ENCODE measurements at regions not wholly inside any gene's neighbourhood (a gene's known extent, or its start where the extent isn't known, plus 50 kb on each side); places are given as distances from the start of the nearest gene placed in this dataset.

DNA sequence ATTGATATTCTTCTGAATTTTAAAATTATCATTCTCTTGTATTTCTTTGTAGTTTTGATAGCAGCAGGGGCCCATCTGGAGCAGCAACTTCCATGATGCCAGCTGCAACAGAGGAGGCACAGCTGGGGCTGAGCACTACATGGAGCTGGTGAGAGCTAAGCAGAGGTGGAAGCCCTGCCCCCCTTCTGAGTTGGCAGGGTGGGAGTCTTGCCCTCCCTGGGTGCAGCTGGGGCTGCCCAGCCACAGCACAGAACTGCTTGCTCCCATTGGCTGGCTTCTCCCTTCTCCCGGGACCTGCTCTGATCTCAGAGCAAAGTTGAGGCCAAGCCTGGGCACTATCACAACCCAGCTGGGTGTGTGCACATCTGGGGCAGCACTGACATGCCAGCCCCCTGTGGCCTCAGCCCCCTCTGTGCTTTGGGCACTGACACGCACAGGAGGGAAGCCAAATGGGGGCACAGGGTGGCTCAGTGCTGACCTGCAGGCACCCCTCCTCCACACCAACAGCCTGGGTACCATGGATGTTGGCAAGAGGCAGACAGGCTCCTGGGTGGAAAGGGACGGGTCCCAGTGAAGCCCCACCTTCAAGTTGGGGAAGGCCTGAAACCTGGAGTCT lies 69.1 kb upstream of the EYA4 start:
- no peak for TF ChIP-seq POLR2AphosphoS5 (IDR thresholded peaks at IDR 0.05; ENCODE audit: low read depth, low read length)
- TF ChIP-seq, protein P1, sequence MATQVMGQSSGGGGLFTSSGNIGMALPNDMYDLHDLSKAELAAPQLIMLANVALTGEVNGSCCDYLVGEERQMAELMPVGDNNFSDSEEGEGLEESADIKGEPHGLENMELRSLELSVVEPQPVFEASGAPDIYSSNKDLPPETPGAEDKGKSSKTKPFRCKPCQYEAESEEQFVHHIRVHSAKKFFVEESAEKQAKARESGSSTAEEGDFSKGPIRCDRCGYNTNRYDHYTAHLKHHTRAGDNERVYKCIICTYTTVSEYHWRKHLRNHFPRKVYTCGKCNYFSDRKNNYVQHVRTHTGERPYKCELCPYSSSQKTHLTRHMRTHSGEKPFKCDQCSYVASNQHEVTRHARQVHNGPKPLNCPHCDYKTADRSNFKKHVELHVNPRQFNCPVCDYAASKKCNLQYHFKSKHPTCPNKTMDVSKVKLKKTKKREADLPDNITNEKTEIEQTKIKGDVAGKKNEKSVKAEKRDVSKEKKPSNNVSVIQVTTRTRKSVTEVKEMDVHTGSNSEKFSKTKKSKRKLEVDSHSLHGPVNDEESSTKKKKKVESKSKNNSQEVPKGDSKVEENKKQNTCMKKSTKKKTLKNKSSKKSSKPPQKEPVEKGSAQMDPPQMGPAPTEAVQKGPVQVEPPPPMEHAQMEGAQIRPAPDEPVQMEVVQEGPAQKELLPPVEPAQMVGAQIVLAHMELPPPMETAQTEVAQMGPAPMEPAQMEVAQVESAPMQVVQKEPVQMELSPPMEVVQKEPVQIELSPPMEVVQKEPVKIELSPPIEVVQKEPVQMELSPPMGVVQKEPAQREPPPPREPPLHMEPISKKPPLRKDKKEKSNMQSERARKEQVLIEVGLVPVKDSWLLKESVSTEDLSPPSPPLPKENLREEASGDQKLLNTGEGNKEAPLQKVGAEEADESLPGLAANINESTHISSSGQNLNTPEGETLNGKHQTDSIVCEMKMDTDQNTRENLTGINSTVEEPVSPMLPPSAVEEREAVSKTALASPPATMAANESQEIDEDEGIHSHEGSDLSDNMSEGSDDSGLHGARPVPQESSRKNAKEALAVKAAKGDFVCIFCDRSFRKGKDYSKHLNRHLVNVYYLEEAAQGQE (IDR thresholded peaks at IDR 0.05; ENCODE audit: insufficient read depth in 1 of 2, low read depth in 2 of 2, low read length in 2 of 2): no peak
- TF ChIP-seq SIN3A (IDR thresholded peaks at IDR 0.05; ENCODE audit: borderline replicate concordance, insufficient read depth, low read length): no peak
- TF ChIP-seq TAF1 (IDR thresholded peaks at IDR 0.05; ENCODE audit: borderline replicate concordance, insufficient read depth, low read length): no peak
